GM19043 (cell line): ENCODE measurements at regions not wholly inside any gene's neighbourhood (a gene's known extent, or its start where the extent isn't known, plus 50 kb on each side); places are given as distances from the start of the nearest gene placed in this dataset.
"Not testable (repeated sequence)": the region's sequence is repeated elsewhere in the genome, so short reads cannot be mapped to it uniquely, and the experiment has no call there.

Source experiments
- ATAC-seq: cut with Tn5 transposase; IDR thresholded peaks from one replicate; pipeline ENCODE4 v1.9.1; 2021; ENCODE audit warnings: low read depth; ENCODE audit not compliant: unreplicated experiment

- no peak for ATAC-seq
These were observed 278.3 kb downstream of the ALG10 start for GRCh38 chr12:34300376-34301250.

DNA sequence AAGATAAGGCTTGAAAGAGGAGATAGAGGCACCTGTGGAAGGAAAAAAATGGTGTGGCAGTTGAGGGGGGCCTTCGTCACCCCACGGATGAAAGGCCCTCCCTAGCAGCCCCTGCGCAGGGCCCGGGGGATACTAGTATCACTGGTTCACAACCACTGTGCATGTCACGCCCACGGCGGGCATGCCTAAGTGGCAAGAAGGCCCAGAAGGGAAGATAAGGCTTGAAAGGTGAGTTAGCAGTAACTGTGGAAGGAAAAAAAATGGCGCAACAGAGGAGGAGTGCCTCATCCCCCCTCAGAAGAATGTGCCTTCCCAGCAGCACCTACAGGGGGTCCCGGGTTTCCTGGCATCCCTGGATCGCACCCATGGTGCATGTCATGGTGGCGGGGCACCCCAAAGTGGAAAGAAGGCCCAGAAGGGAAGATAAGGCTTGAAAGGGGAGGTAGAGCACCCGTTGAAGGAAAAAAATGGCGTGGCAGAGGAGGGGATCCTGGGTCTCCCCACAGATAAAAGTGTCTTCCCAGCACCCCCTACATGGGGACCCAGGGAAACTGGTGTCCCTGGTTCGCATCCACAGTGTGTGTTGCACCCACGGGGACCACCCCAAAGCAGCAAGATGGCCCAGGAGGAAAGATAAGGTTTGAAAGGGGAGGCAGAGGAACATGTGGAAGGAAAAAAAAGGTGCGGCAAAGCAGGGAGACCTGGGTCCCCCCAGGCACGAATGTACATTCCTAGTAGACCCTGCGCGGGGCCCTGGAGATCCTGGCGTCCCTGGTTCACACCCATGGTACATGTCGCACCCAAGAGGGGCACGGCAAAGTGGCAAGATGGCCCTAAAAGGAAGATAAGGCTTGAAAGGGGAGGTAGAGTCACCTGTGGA, 279.2 kb downstream of the ALG10 start:
- no peak for ATAC-seq

DNA sequence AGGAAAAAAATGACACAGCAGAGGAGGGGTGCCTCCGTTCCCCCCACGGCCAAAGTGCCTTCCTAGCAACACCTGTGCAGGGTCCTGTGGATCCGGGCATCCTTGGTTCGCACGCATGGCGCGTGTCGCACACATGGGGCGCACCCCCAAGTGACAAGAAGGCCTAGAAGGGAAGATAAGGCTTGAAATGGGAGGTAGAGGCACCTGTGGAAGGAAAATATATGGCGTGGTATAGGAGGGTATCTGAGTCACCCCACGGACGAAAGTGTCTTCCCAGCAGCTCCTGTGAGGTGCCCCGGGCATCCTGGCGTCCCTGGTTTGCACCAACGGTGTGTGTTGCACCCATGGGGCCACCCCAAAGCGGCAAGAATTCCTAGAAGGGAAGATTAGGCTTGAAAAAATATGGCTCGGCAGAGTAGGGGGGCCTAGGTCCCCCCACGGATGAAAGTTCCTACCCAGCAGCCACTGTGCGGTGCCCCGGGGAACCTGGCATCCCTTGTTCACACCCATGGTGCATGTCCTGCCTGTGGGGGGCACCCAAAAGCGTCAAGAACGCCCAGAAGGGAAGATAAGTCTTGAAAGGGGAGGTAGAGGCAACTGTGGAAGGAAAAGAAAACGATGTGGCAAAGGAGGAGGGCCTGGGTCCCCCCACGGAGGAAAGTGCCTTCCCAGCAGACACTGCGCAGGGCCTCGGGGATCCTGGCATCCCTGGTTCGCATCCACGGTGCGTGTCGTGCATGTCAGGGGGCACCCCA, 280.0 kb downstream of the ALG10 start:
- ATAC-seq: no peak

GRCh38 chr12:34303091-34303870, 281.0 kb downstream of the ALG10 start:
- no peak for ATAC-seq

DNA sequence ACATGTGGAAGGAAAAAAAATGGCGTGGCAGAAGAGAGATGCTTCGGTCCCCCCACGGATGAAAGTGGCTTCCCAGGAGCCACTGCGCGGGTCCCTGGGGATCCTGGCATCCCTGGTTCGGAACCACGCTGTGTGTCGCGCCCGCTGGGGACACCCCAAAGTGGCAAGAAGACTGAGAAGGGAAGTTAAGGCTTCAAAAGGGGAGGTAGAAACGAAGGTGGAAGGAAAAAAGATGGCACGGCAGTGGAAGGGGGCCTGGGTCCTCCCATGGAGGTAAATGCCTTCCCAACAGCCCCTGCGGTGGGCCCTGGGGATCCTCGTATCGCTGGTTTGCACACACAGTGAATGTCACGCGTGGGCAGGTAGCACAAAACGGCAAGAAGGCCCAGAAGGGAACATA, 281.7 kb downstream of the ALG10 start:
- no peak for ATAC-seq

GRCh38 chr12:34304546-34304945, 282.2 kb downstream of the ALG10 start:
- ATAC-seq: no peak

- ATAC-seq: no peak
These were observed 282.9 kb downstream of the ALG10 start for GRCh38 chr12:34305176-34305575.

GRCh38 chr12:34306133-34306830, 284.0 kb downstream of the ALG10 start:
- no peak for ATAC-seq

DNA sequence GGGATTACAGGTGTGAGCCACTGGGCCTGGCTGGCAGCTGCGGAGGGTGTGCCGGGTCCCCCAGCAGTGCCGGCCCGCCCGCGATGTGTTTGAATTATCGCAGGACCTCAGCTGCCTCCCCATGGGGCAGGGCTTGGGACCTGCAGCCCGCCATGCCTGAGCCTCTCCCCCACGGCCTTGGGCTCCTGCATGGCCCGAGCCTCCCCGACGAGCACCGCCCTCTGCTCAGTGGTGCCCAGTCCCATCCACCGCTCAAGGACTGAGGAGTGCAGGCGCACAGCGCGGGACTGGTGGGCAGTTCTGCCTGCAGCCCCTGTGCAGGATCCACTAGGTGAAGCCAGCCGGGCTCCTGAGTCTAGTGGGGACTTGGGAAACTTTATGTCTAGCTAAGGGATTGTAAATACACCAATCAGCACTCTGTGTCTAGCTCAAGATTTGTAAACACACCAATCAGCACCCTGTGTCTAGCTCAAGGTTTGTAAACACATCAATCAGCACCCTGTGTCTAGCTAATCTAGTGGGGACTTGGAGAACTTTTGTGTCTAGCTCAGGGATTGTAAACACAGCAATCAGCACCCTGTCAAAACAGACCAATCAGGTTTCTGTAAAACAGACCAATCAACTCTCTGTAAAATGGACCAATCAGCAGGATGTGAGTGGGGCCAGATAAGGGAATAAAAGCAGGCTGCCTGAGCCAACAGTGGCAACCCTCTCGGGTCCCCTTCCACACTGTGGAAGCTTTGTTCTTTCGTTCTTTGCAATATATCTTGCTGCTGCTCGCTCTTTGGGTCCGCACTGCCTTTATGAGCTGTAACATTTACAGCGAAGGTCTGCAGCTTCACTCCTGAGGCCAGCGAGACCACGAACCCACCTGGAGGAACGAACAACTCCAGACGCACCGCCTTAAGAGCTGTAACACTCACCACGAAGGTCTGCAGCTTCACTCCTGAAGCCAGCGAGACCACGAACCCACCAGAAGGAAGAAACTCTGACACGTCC, 287.8 kb downstream of the ALG10 start:
- not testable (repeated sequence) for ATAC-seq

DNA sequence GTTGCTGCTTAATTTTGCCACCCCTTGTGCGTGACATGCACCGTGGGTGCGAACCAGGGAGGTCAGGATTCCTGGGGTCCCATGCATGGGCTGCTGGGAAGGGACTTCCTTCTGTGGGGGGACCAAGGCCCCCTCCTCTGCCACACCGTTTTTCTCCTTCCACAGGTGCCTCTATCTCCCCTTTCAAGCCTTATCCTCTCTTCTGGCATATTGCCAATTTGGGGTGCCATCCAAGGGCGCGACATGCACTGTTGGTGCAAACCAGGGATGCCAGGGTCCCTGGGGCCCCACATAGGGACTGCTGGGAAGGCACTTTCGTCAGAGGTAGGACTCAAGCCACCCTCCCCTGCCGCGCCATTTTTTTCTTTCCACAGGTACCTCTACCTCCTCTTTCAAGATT, 289.0 kb downstream of the ALG10 start:
- ATAC-seq: no peak

DNA sequence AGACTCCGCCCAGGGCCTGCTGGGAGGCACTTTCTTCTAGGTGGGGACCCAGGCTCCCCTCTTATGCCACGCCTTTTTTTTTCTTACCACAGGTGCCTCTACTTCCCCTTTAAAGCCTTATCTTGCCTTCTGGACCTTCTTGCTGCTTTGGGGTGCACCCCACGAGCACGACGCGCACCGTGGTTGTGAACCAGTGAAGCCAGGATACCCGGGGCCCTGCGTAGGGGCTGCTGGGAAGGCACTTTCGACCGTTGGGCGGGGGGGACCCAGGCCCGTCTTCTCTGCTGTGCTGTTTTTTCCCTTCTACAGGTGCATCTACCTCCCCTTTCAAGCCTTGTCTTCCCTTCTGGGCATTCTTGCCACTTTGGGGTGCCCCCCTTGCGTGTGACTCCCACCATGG, 305.4 kb downstream of the ALG10 start:
- ATAC-seq: no peak

GRCh38 chr12:34333337-34333736, 311.0 kb downstream of the ALG10 start:
- ATAC-seq: no peak

GRCh38 chr12:34334538-34334937, 312.2 kb downstream of the ALG10 start:
- no peak for ATAC-seq

GRCh38 chr12:34334953-34335743, 312.9 kb downstream of the ALG10 start:
- no peak for ATAC-seq

DNA sequence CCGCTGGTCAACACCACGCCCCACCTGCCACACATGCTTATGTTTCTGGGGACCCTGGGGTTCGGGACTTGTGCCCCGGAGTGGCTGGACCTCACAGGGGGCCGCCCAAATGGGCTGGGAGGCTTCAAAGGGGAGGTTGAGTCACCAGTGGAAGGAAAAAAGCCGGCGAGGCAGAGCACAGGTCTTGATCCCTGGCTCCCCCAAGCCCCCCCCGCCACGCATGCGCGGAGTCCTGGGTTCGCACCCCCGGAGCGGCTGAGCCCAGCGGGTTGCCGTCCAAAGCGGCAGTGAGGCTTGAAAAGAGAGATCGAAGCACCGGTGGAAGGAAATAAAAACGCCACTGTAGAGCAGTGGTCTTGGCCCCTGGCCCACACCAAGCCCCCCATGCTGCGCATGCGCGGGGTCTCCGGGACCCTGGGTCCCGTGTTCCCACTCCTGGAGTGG, 313.5 kb downstream of the ALG10 start:
- no peak for ATAC-seq

GRCh38 chr12:34336619-34337465, 314.5 kb downstream of the ALG10 start:
- ATAC-seq: no peak

DNA sequence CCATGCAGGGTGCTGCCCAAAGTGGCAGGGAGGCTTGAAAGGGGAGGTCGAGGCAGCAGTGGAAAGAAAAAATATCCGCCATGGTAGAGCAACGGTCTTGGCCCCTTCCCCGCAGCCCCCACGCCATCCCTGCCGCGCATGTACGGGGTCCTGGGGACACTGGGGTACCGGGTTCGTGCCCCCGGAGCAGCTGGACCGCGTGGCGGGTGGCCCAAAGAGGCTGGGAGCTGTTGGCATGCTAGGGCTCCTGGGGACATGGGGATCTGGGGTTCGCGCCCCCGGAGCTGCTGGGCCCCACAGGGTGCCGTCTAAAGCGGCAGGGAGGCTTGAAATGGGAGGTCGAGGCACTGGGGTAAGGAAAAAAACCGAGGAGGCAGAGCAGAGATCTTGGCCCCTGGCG, 316.5 kb downstream of the ALG10 start:
- no peak for ATAC-seq
